ENCODE measurements at regions not wholly inside any gene's neighbourhood (a gene's known extent, or its start where the extent isn't known, plus 50 kb on each side); places are given as distances from the start of the nearest gene placed in this dataset.

DNA sequence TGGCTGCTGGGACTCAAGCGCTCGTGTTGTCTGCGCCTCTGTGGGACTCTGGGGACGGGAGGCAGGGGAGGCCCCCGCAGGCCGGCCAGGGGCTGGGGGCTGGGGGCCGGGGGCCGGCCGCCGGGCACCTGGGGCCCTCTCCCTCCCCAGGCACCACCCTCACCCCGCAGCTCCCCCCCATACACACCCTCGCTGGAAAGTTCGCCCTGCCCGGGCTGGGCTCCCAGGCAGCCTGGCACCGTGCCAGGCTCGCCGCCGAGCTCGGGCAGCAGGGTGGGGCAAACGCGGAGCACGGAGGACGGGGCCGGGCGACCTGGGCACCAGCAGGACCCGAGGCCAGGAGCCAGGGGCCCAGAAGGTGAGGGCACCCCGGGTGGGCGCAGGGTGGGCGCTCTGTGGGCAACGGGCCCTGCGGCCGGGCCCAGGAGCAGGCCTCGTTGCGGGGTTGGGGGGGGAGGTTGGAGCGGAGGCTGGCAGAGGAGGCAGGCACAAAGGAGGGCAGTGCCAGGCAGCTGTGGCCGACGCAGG is 76.7 kb upstream of the WNT7B start:
- TF ChIP-seq, protein P1, sequence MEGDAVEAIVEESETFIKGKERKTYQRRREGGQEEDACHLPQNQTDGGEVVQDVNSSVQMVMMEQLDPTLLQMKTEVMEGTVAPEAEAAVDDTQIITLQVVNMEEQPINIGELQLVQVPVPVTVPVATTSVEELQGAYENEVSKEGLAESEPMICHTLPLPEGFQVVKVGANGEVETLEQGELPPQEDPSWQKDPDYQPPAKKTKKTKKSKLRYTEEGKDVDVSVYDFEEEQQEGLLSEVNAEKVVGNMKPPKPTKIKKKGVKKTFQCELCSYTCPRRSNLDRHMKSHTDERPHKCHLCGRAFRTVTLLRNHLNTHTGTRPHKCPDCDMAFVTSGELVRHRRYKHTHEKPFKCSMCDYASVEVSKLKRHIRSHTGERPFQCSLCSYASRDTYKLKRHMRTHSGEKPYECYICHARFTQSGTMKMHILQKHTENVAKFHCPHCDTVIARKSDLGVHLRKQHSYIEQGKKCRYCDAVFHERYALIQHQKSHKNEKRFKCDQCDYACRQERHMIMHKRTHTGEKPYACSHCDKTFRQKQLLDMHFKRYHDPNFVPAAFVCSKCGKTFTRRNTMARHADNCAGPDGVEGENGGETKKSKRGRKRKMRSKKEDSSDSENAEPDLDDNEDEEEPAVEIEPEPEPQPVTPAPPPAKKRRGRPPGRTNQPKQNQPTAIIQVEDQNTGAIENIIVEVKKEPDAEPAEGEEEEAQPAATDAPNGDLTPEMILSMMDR (IDR thresholded peaks at IDR 0.05), result no peak
- TF ChIP-seq POLR2A (IDR thresholded peaks at IDR 0.05), result peak in 1 of 2 donors; percentile 56

All from thyroid gland (tissue), 4 donors.